Upper lobe of left lung (tissue), 6 donors: ENCODE measurements at regions not wholly inside any gene's neighbourhood (a gene's known extent, or its start where the extent isn't known, plus 50 kb on each side); places are given as distances from the start of the nearest gene placed in this dataset.
"Not testable (repeated sequence)": the region's sequence is repeated elsewhere in the genome, so short reads cannot be mapped to it uniquely, and the experiment has no call there.

Experiments used
- ATAC-seq, 2 donors: fragments of 200-7000 bp; cut with Tn5 transposase; one replicate each; pipeline ENCODE4 v1.9.1; 2022; ENCODE audit warnings: mild to moderate bottlenecking in 2 of 2, moderate library complexity in 2 of 2; ENCODE audit not compliant: low FRiP score in 2 of 2
- DNase-seq, 2 donors: peaks; one replicate each; pipeline ENCODE4 v3.0.0-alpha.2; 2019 to 2020
- H3K27ac ChIP-seq, 4 donors: fragments of 200-600 bp; sonication (generic); one replicate each; pipeline ENCODE4 v1.5.1; 2016 to 2019
- H3K27me3 ChIP-seq, 4 donors: fragments of 200-600 bp; sonication (generic); one replicate each; pipeline ENCODE4 v1.5.1; 2017 to 2019
- H3K36me3 ChIP-seq, 4 donors: fragments of 200-600 bp; sonication (generic); one replicate each; pipeline ENCODE4 v1.5.1; 2016 to 2019
- H3K4me1 ChIP-seq, 4 donors: fragments of 200-600 bp; sonication (generic); one replicate each; pipeline ENCODE4 v1.5.1; 2018 to 2019
- H3K4me3 ChIP-seq, 4 donors: fragments of 200-600 bp; sonication (generic); one replicate each; pipeline ENCODE4 v1.5.1; 2017 to 2019; ENCODE audit warnings: mild to moderate bottlenecking in 2 of 4, moderate library complexity in 1 of 4
- H3K9me3 ChIP-seq, 4 donors: fragments of 200-600 bp; sonication (generic); one replicate each; pipeline ENCODE4 v1.5.1; 2018 to 2019
- EP300 ChIP-seq, 4 donors: sonication (generic); formaldehyde crosslinking; IDR thresholded peaks; one replicate each; pipeline ENCODE4 v1.5.1; 2017; ENCODE audit warnings: antibody characterized with exemption in 4 of 4, control low read depth in 2 of 4
- POLR2A ChIP-seq, 4 donors: fragments of 450-650 bp; IDR thresholded peaks; one replicate each; pipeline ENCODE4 v1.5.1; 2016 to 2017; ENCODE audit warnings: antibody characterized with exemption in 4 of 4, mild to moderate bottlenecking in 2 of 4
- POLR2AphosphoS5 ChIP-seq, 2 donors: sonication (generic); formaldehyde crosslinking; IDR thresholded peaks; one replicate each; pipeline ENCODE4 v1.5.1; 2017; ENCODE audit warnings: antibody characterized with exemption in 2 of 2
- WGBS, 2 donors: methylation state at CpG; one replicate each; pipeline ENCODE4 v1.1.5; 2017 to 2018; 5-methylcytosine and 5-hydroxymethylcytosine counted together
- TF ChIP-seq, protein P1 (sequence below), 6 experiments: fragments of 450-650 bp in 4 of 6; fragments of 200-600 bp in 2 of 6; sonication (generic) in 2 of 6; IDR thresholded peaks; one replicate each; pipeline ENCODE4 v1.5.1; 2016 to 2019; ENCODE audit warnings: antibody characterized with exemption in 6 of 6
- donor health status: DM: no; HTN: no; CAD: no; lungs with moderate emphysema.
- donor health status: DM: no; HTN: yes; CAD: no; lungs with severe emphysema.

GRCh38 chr6:20008131-20008530 is 171.0 kb downstream of the ID4 start:
- no peak overlapping the region for H3K4me3 ChIP-seq
- no peak overlapping the region for H3K27ac ChIP-seq
- H3K4me1 ChIP-seq, result no peaks in the 10 kb centered on the region
- no peaks in the 10 kb centered on the region for H3K27me3 ChIP-seq
- no peaks in the 10 kb centered on the region for H3K36me3 ChIP-seq
- no peak for TF ChIP-seq POLR2AphosphoS5 (IDR thresholded peaks at IDR 0.05)
- no peak for TF ChIP-seq EP300 (IDR thresholded peaks at IDR 0.05)
- no peak for TF ChIP-seq POLR2A (IDR thresholded peaks at IDR 0.05)
- TF ChIP-seq, protein P1, sequence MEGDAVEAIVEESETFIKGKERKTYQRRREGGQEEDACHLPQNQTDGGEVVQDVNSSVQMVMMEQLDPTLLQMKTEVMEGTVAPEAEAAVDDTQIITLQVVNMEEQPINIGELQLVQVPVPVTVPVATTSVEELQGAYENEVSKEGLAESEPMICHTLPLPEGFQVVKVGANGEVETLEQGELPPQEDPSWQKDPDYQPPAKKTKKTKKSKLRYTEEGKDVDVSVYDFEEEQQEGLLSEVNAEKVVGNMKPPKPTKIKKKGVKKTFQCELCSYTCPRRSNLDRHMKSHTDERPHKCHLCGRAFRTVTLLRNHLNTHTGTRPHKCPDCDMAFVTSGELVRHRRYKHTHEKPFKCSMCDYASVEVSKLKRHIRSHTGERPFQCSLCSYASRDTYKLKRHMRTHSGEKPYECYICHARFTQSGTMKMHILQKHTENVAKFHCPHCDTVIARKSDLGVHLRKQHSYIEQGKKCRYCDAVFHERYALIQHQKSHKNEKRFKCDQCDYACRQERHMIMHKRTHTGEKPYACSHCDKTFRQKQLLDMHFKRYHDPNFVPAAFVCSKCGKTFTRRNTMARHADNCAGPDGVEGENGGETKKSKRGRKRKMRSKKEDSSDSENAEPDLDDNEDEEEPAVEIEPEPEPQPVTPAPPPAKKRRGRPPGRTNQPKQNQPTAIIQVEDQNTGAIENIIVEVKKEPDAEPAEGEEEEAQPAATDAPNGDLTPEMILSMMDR (IDR thresholded peaks at IDR 0.05), result no peak
- no peak for ATAC-seq
- no peak for DNase-seq
- no peaks in the 10 kb centered on the region for H3K9me3 ChIP-seq
- WGBS, 2 donors, result 26 to 29% methylated on average over 1 of the region's 1 CpG

GRCh38 chr6:20013066-20013861 is 176.1 kb downstream of the ID4 start:
- no peak overlapping the region for H3K27ac ChIP-seq

DNA sequence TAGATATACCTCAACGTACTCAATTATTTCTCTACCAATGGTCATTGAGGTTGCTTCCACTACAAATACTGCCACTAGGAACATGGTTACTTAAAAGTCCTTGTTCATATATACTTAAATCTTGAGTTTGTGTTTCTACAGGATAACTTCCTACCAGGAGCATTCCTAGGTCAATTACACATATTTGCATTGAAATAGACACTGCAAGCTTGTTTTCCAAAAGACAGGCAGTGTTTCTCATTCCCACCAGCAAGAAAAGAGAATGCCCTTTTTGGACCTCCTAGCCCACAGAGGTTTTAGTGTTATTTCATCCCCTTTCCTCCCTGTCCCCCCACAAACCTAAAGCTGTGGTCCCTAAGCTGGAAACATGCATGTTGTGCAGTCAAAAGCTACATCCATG is 177.3 kb downstream of the ID4 start:
- ATAC-seq (no peak), DNase-seq (no peak)
- Histone ChIP-seq H3K4me1 (no peaks in the 10 kb centered on the region), H3K27me3 (no peaks in the 10 kb centered on the region), H3K36me3 (no peaks in the 10 kb centered on the region), H3K27ac (no peak overlapping the region), H3K9me3 (no peaks in the 10 kb centered on the region), H3K4me3 (no peak overlapping the region)
- WGBS, 2 donors, result 61 to 63% methylated on average over 1 of the region's 1 CpG
- TF ChIP-seq EP300 (IDR thresholded peaks at IDR 0.05) (no peak), POLR2A (IDR thresholded peaks at IDR 0.05) (no peak), POLR2AphosphoS5 (IDR thresholded peaks at IDR 0.05) (no peak)
- TF ChIP-seq, protein P1 (IDR thresholded peaks at IDR 0.05), result no peak

More at GRCh38 chr6:20013066-20013861, 176.1 kb downstream of the ID4 start:
- no peak overlapping the region for H3K4me3 ChIP-seq
- no peaks in the 10 kb centered on the region for H3K4me1 ChIP-seq
- WGBS, 2 donors, result 83 to 86% methylated on average over 13 of the region's 13 CpGs
- no peaks in the 10 kb centered on the region for H3K27me3 ChIP-seq
- TF ChIP-seq POLR2AphosphoS5 (IDR thresholded peaks at IDR 0.05) (no peak), POLR2A (IDR thresholded peaks at IDR 0.05) (no peak), EP300 (IDR thresholded peaks at IDR 0.05) (no peak)
- TF ChIP-seq, protein P1 (IDR thresholded peaks at IDR 0.05), result no peak
- H3K9me3 ChIP-seq, result no peaks in the 10 kb centered on the region
- ATAC-seq (no peak), DNase-seq (no peak)
- no peaks in the 10 kb centered on the region for H3K36me3 ChIP-seq

- H3K9me3 ChIP-seq, result no peaks in the 10 kb centered on the region
- 94 to 95% methylated on average over 1 of the region's 1 CpG for WGBS, 2 donors
- DNase-seq (no peak), ATAC-seq (no peak)
- H3K4me1 ChIP-seq, result no peaks in the 10 kb centered on the region
- H3K27me3 ChIP-seq, result no peaks in the 10 kb centered on the region
- H3K36me3 ChIP-seq, result no peaks in the 10 kb centered on the region
- H3K4me3 ChIP-seq, result no peak overlapping the region
- no peak for TF ChIP-seq EP300 (IDR thresholded peaks at IDR 0.05)
- TF ChIP-seq POLR2AphosphoS5 (IDR thresholded peaks at IDR 0.05), result no peak
- TF ChIP-seq POLR2A (IDR thresholded peaks at IDR 0.05), result no peak
- TF ChIP-seq, protein P1 (IDR thresholded peaks at IDR 0.05), result no peak
- H3K27ac ChIP-seq, result no peak overlapping the region
Measured at GRCh38 chr6:20020526-20020925, 183.4 kb downstream of the ID4 start.

DNA sequence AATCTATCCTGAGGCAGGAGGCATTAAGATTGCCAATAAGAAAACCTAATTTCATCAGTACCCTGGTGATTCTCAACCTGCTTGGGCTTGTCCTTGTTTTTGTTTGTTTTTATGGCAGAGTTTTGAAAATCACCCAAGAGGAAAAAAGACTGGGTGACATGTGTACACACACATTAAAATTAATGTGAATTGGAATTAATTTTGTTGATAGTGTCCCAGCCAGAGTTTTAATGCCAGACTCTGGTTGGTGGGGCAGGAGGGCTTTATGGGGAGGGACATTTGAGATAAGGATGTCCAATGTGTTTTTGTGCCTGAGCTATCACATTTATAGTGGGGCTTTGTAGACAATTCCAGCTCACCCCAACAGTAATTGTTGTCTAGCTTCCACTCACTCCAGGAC is 184.6 kb downstream of the ID4 start:
- Histone ChIP-seq H3K27ac (no peak overlapping the region), H3K36me3 (no peaks in the 10 kb centered on the region), H3K4me3 (no peak overlapping the region), H3K9me3 (no peaks in the 10 kb centered on the region), H3K27me3 (no peaks in the 10 kb centered on the region), H3K4me1 (no peaks in the 10 kb centered on the region)
- DNase-seq (no peak), ATAC-seq (no peak)
- TF ChIP-seq POLR2A (IDR thresholded peaks at IDR 0.05), result no peak
- TF ChIP-seq, protein P1 (IDR thresholded peaks at IDR 0.05), result no peak
- no peak for TF ChIP-seq POLR2AphosphoS5 (IDR thresholded peaks at IDR 0.05)
- no peak for TF ChIP-seq EP300 (IDR thresholded peaks at IDR 0.05)

DNA sequence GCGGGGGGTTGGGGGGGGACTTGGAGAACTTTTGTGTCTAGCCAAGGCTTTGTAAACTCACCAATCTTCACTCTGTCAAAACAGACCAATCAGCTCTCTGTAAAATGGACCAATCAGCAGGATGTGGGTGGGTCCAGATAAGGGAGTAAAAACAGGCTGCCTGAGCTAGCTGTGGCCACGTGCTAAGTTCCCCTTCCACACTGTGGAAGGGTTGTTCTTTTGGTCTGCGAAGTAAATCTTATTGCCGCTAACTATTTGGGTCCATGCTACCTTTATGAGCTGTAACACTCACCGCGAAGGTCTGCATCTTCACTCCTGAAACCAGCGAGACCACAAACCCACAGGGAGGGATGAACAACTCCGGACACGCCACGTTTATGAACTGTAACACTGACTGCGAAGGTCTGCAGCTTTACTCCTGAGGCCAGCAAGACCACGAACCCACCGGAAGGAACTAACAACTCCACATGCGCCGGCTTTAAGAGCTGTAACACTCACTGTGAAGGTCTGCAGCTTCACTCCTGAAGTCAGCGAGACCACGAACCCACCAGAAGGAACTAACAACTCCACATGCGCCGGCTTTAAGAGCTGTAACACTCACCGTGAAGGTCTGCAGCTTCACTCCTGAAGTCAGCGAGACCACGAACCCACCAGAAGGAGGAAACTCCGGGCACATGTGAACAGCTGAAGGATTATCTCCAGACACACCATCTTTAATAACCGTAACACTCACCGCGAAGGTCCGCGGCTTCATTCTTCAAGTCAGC is 186.6 kb downstream of the ID4 start:
- not testable (repeated sequence) for ATAC-seq, H3K9me3 ChIP-seq, H3K4me3 ChIP-seq, DNase-seq, H3K27ac ChIP-seq, H3K27me3 ChIP-seq, H3K4me1 ChIP-seq, H3K36me3 ChIP-seq
- 66 to 74% methylated on average over 16 to 28 of the region's 28 CpGs for WGBS, 2 donors
